ENCODE measurements at regions not wholly inside any gene's neighbourhood (a gene's known extent, or its start where the extent isn't known, plus 50 kb on each side); places are given as distances from the start of the nearest gene placed in this dataset.

GRCh38 chr15:77827860-77828259, 195.1 kb upstream of the LINGO1 start:
- H3K4me3 ChIP-seq (ENCODE audit: low read depth, low read length) = no peak overlapping the region
- TF ChIP-seq CTCF (IDR thresholded peaks at IDR 0.05; ENCODE audit: insufficient read depth, low read depth, low read length) = no peak
- DNase-seq (ENCODE audit: low read depth) = no peak

GRCh38 chr15:77826006-77826695, 193.4 kb upstream of the LINGO1 start:
- no peak for DNase-seq (ENCODE audit: low read depth)
- no peak for TF ChIP-seq CTCF (IDR thresholded peaks at IDR 0.05; ENCODE audit: insufficient read depth, low read depth, low read length)

GRCh38 chr15:77825546-77825945, 192.8 kb upstream of the LINGO1 start:
- no peak for TF ChIP-seq CTCF (IDR thresholded peaks at IDR 0.05; ENCODE audit: insufficient read depth, low read depth, low read length)
- H3K4me3 ChIP-seq (ENCODE audit: low read depth, low read length) = no peak overlapping the region

More at GRCh38 chr15:77826006-77826695, 193.4 kb upstream of the LINGO1 start:
- H3K4me3 ChIP-seq (ENCODE audit: low read depth, low read length) = no peak overlapping the region

GRCh38 chr15:77825252-77825542, 192.5 kb upstream of the LINGO1 start:
- no peak for TF ChIP-seq CTCF (IDR thresholded peaks at IDR 0.05; ENCODE audit: insufficient read depth, low read depth, low read length)
- no peak for DNase-seq (ENCODE audit: low read depth)
- H3K4me3 ChIP-seq (ENCODE audit: low read depth, low read length) = no peak overlapping the region

More at GRCh38 chr15:77825546-77825945, 192.8 kb upstream of the LINGO1 start:
- no peak for DNase-seq (ENCODE audit: low read depth)

GRCh38 chr15:77824361-77825251, 191.9 kb upstream of the LINGO1 start:
- no peak for TF ChIP-seq CTCF (IDR thresholded peaks at IDR 0.05; ENCODE audit: insufficient read depth, low read depth, low read length)
- H3K4me3 ChIP-seq (ENCODE audit: low read depth, low read length) = no peak overlapping the region
- no peak for DNase-seq (ENCODE audit: low read depth)

GRCh38 chr15:77823736-77824135, 191.0 kb upstream of the LINGO1 start:
- no peak for TF ChIP-seq CTCF (IDR thresholded peaks at IDR 0.05; ENCODE audit: insufficient read depth, low read depth, low read length)
- no peak for DNase-seq (ENCODE audit: low read depth)
- H3K4me3 ChIP-seq (ENCODE audit: low read depth, low read length) = no peak overlapping the region

Data from fibroblast of villous mesenchyme (primary cell).